ENCODE measurements at regions not wholly inside any gene's neighbourhood (a gene's known extent, or its start where the extent isn't known, plus 50 kb on each side); places are given as distances from the start of the nearest gene placed in this dataset.

- intact Hi-C loops (cut with micrococcal nuclease; ENCODE audit: unreplicated experiment), result no loop called here
- H3K36me3 ChIP-seq (replicated peaks in 1 of 2; ENCODE audit: control insufficient read depth in 1 of 2, insufficient read depth in 2 of 2, low read length in 2 of 2), result no peaks in the 10 kb centered on the region
- no peaks in the 10 kb centered on the region for H4K20me1 ChIP-seq (ENCODE audit: insufficient read depth, low read length)
- no peak overlapping the region for H2AFZ ChIP-seq (ENCODE audit: low read length)
- H3K4me1 ChIP-seq (ENCODE audit: insufficient read depth, low read length), result no peaks in the 10 kb centered on the region
- H3K9ac ChIP-seq (ENCODE audit: insufficient read depth, low read depth, low read length), result no peak overlapping the region
- no peak for ATAC-seq
- no peak overlapping the region for H3K27ac ChIP-seq (ENCODE audit: extremely low read length, insufficient read depth, low read length)
- no peak for DNase-seq (ENCODE audit: low spot score)
- H3K9me3 ChIP-seq (ENCODE audit: low read length), result no peaks in the 10 kb centered on the region
- WGBS (ENCODE audit: low lambda C conversion rate), result 24% methylated on average over 2 of the region's 2 CpGs
- no peak overlapping the region for H3K4me2 ChIP-seq (ENCODE audit: low read depth, low read length)
- FAIRE-seq, result no peak
- no peak overlapping the region for H3K4me3 ChIP-seq (replicated peaks in 1 of 3; ENCODE audit: insufficient read depth in 1 of 3, low read depth in 2 of 3, low read length in 3 of 3)
- in situ Hi-C loops (cut with HindIII; ENCODE audit: extremely low pct_ligation_motif_present, low pct_unique_long_range_greater_than_20kb), result no loop called here
- H3K27me3 ChIP-seq (ENCODE audit: control insufficient read depth in 1 of 2, insufficient read depth in 2 of 2, low read length in 2 of 2), result no peaks in the 10 kb centered on the region
- no peaks in the 10 kb centered on the region for H3K79me2 ChIP-seq (ENCODE audit: insufficient read depth, low read length)
- ChIA-PET CTCF (ENCODE audit: low intra/inter-chr PET ratio, low total read pairs) (no interaction called here), POLR2A (no interaction called here)
- no TSS peak for BruUV-seq (replicated peaks)
- TF ChIP-seq ZZZ3 (CRISPR knock-in tag; IDR thresholded peaks at IDR 0.05; ENCODE audit: borderline replicate concordance) (no peak), HHEX (CRISPR knock-in tag; IDR thresholded peaks at IDR 0.05) (no peak), RELA (CRISPR knock-in tag; IDR thresholded peaks at IDR 0.05) (no peak), ZNF460 (CRISPR knock-in tag; IDR thresholded peaks at IDR 0.05; ENCODE audit: borderline replicate concordance) (no peak), MLX (CRISPR knock-in tag; IDR thresholded peaks at IDR 0.05) (no peak), HIVEP1 (CRISPR knock-in tag; IDR thresholded peaks at IDR 0.05) (no peak), ZBTB14 (CRISPR knock-in tag; IDR thresholded peaks at IDR 0.05) (no peak), ZNF713 (CRISPR knock-in tag; IDR thresholded peaks at IDR 0.05) (no peak), ZBTB44 (CRISPR knock-in tag; IDR thresholded peaks at IDR 0.05) (no peak), GLMP (CRISPR knock-in tag; IDR thresholded peaks at IDR 0.05; ENCODE audit: borderline replicate concordance) (no peak), ZNF740 (CRISPR knock-in tag; IDR thresholded peaks at IDR 0.05) (no peak), THAP8 (CRISPR knock-in tag; IDR thresholded peaks at IDR 0.05; ENCODE audit: borderline replicate concordance) (no peak), RFX5 (IDR thresholded peaks at IDR 0.05; ENCODE audit: low read depth, low read length) (no peak), ZNF687 (CRISPR knock-in tag; IDR thresholded peaks at IDR 0.05) (no peak), ZNF678 (CRISPR knock-in tag; IDR thresholded peaks at IDR 0.05) (no peak), ESRRA (CRISPR knock-in tag; IDR thresholded peaks at IDR 0.05; ENCODE audit: low read depth) (no peak), NFIC (IDR thresholded peaks at IDR 0.05; ENCODE audit: low read length) (no peak)
Measured at GRCh38 chr5:145294331-145294730, 540.8 kb downstream of the PRELID2 start.

All from HepG2 (cell line).